NCI-H345 (cell line): ENCODE measurements at regions not wholly inside any gene's neighbourhood (a gene's known extent, or its start where the extent isn't known, plus 50 kb on each side); places are given as distances from the start of the nearest gene placed in this dataset.
"Not testable (repeated sequence)": the region's sequence is repeated elsewhere in the genome, so short reads cannot be mapped to it uniquely, and the experiment has no call there.

Experiments
- DNase-seq: peaks from one replicate; lab custom pipeline; 2025; lab: John Stamatoyannopoulos, UW

DNA sequence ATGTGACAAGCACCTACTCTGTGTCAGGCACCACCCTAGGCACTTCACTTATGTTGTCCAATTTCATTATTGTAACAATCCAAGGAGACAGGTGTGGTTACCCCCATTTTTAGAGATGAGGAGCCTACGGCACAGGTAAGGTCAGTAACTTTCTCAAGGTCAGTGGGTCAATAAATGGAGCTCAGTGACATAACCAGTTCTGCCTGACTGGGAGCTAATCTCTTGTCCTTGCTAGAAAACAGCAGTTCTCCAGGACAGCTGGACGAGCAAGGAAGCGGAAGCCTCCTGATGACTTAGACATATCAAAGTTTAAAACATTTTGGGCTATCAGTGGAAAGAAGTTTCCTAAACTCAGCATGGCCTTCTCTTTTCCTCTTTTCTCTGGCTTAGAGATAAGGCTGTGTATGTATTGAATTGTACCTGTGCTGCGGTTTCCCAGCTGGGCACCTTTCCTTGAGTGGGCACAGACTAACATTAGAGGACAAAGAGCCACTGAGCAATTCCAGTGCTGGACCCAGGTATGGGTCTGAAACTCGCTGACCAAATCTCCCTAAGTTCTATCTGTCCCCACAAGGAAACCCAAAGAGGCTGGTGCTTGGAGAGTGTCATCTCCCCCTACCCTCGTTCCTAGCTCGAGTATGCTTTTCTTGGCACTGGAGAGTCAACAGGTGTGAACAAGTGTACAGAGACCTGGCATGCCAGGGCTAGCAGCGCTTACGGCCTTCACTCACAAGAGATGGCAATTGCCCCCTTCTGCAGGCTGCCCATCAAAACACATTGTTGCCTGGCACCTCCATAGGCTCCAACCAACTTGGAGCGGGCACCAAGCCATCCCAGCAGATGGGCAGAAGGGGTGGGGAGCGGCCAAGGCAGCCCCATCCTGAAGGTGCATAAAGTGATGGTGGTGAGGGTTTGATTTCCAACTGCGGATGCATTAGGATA is 456.1 kb upstream of the PROX1 start:
- no peak for DNase-seq

DNA sequence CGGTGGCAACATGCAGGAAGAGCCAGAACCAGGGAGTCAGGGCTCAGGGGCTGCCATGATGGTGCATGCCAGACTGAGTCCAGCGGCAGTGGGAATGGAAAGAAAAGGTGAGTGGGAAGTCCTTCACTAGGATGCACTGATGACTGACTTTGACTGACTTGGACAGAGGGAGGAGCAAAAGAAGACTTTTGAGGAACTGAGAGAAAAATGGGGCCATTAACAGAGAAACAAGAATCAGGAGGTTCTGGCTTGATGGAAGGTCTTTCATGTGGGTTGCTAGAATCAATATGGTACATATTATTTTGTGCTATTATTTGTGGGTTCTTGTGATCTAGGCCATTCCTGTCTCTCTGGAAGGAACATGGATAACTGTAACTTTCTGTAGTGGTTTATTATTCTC is 454.6 kb upstream of the PROX1 start:
- no peak for DNase-seq

DNA sequence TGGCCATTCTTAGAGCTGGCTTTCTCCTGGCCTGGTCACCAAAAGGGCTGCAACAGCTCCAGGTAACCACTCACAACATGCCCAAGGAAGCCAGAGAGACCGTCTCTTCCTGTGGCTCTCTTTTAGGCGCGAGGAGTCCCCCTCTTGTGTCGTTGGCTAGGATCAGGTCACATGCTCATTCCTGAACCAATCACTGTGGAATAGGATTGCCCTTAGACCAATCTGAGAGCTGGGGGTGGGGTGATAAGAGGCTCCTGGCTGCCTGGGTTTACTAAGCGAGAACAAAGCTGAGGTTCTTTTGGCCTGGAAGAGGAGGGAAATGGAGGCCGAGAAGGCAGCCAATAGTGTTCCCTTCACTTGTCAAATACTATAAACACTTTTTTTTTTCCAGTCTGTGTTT is 452.1 kb upstream of the PROX1 start:
- DNase-seq = no peak

DNA sequence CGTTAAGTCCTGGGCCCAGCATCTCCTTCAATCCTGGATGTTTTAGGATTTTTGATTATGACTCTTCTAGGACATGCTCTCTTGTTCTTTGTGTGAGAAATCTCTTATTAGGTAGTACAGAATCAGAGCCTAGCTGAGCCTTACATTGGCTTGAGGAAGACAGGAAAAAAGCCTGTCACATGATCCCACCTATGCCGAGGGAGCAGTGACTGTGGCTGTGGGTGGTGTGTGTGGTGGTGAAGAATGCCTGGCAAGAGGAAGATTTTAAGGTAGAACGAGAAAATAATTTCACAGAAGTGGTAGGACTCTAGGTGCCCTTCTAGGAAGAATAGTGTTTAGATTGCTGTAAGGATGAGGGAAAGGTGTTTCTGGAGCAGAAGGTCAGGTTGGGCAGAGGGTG is 449.5 kb upstream of the PROX1 start:
- no peak for DNase-seq

DNA sequence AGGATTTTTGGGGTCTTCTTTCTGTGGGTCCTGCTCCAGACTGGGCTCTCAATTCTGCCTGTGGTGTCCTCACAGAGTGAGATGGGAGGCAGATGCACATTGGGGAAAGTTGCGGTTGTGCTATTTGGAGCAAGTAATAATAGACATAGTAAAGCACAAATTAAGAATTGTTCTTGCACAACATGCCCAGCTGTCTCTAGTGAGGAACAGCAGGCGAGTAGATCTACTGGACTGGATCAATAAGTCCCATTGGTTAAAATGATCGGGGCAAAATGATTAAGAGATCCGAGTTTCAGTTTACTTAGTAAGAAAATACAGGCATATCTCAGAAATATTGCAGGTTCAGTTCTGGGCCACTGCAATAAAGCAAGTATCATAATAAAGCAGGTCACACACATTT is 448.3 kb upstream of the PROX1 start:
- DNase-seq = no peak

DNA sequence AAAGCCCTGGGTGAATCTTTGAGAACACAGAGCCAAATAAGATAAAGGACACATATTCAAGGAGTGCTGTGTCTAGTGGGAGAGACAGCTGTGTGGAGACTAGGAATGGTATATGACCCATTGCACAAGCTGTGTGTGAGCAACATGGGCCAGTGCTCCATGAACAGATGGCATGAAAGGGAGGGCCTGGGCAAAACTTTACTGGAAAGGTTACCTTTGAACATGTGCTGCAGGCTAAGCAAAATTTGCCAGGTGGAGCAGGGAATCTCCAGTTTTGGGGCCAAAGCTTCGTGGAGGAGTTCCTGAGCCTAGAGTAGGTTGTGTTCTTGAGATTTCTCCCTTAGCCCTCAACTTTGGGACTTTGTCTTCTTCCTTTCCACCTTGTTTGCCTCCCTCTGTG is 446.1 kb upstream of the PROX1 start:
- no peak for DNase-seq

DNA sequence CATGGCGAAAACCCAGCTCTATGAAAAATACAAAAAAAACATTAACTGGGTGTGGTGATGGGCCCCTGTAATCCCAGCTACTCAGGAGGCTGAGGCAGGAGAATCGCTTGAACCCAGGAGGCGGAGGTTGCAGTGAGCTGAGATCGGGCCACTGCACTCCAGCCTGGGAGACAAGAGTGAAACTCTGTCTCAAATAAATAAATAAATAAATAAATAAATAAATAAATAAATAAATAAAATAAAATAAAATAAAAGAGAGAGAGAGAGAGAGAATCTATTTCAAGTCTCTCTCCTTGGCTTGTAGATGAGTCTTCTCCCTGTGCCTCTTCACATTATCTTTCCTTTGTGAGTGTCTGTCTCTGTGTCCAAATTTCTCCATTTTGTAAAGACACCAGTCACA is 442.6 kb upstream of the PROX1 start:
- not testable (repeated sequence) for DNase-seq

DNA sequence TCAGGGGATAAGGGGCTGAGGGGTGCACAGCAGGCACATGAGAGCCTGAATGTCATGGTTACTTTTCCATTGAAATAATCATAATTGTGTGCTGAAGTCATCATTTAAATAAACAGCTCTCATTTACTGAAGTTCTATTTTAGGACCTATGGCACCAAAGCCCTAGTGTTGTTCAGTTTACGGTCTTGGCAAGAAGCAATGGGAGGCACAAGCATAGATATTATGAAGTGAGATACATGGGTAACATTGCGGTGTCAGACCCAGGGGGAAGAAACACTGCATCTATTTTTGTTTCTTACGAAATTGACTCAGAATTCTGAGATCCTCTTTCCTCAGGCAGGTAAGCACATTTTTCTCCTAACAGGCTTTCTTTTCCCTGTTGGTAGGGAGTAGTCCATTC is 437.8 kb upstream of the PROX1 start:
- DNase-seq = no peak

DNA sequence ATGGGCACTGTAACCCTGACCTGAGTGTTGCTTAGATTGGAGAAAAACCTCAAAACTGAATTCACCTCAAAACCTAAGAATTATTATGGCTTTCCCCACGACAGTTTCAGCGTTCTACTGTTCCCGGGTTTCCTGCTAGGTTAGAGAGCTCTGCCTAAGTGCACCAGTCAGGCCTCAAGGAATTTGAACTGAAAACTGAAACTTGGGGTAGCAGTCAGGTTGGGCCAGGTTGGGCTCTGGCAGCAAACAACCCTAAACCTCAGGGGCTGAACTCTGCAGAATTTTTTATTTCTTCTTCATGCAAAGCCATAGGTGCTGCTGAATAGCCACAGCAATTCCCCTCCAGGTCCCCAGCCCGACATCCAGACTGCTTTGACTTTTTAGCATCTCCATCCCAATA is 437.0 kb upstream of the PROX1 start:
- DNase-seq = no peak

DNA sequence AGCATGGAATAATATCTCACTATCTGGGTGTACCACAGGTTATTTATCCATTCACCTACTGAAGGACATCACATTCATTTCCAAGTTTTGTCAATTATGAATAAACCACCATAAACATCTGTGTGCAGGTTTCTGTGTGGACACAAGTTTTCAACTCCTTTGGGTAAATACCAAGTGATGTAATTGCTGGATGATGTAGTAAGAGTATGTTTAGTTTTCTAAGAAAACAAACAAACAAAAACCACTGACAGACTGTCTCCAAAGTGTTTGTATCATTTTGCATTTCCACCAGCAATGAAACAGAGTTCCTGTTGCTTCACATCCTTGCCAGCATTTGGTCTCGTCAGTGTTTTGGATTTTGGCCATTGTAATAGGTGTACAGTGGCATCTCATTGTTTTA is 435.7 kb upstream of the PROX1 start:
- DNase-seq = no peak

DNA sequence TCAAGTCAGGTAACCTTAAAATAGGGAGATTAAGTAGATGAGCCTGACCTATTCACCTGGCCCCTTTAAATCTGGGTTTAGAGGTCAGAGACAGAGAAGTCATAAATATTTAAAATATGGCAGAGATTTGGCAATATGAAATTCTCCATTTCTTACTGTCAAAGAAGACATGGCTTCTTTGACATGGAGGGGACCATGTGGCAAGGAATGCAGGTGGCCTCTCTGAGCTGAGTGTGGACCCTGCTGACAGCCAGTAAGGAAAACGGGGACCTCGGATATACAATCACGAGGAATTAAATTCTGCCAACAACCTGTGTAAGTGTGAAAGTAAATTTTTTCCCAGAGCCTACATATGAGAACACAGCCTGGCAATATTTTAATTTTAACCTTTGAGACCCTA is 427.5 kb upstream of the PROX1 start:
- DNase-seq = no peak

DNA sequence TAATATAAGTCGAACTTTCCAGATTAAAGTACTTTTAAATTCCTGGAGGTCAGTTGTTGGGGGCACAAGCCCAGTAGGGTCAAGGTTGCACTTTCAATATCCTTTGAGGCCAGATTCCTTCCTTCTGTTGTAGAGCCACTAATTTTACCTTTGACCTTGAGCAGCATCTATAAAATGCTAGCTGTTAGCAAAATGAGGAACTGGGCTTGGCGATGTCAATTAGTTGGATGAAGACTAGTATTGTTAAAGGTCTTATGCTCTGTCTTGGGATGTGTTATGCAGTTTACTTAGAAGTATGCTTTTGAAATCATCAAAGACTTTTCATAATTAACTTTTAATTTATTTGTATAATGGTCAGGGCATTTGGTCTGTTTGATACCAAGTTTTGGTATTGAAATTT is 425.9 kb upstream of the PROX1 start:
- DNase-seq = no peak

DNA sequence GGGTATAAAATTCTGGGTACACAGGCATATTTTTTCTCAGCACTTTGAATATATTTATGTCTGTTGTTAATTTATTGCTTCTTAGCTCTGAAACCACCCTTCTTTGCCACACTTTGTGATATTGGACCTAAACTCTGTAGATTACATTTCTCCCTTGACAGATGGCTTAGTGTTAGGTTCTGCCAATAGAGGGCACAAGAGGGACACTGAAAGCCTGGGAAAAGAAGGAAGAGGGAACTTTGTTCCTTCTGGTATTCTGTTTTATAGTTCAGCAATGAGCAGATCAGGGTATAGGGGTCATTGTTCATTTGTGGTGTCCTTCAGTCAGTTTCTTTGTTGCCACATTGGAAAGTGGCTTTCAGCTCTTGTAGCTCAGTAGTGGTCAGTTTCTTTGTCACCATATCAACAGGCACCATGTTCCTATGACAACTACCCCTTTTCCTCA is 423.5 kb upstream of the PROX1 start:
- no peak for DNase-seq

DNA sequence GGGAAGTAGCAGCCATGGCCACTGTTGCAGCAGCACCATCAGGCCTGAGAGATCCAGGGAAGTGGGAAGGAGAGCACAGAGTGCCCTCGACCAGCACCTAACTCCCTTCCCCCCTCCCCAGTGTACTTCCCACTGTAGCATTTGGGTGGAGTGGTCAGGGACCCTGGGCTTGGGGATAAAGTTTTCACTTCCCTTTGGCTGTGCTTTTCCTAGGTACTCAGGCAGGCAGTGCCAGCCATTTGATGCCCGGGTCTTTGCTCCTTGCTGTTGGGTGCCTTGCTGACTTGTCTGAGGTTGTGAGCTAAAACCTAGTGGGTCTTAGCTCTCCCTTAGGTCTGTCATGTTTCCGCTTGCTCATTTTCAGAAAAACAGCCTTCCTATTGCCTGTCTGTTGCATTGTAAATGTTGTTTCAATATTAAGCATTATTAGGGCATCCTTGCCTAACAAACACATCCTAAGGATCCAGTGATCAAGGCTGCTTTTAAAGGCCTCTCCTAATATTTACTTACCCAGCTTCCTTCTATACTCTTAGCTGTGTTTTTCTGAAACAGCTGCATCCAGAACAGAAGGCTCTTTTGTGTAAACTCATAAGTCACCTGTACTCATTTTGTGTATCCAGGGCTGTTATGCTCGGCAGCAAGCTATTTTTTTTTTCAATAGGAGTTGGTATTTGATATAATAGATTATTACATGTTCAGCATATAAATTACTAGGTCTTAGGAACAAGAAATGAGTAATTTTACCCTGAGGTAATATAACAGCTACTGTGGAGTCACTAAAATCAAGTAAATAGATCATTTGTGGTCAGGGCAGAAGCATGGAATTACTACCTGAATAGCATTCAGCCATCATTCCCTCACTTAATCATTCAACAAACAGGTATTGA is 418.6 kb upstream of the PROX1 start:
- DNase-seq = peak; percentile 57

DNA sequence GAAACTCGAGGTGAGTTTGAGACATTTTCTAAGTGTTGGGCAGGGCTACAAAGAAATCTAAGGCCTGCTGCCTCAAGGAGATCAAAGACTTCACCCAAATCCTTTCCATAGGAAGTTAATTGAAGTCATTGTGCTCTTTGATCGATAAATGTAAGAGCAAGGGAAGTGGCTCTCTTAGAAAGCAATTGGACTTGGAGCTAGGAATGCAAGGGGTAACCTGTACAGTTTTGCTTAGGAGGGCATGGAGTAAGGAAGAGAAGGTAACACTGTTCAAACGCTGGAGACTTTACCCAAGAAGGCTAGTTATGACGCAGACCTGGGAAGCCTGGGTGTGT is 418.0 kb upstream of the PROX1 start:
- no peak for DNase-seq

DNA sequence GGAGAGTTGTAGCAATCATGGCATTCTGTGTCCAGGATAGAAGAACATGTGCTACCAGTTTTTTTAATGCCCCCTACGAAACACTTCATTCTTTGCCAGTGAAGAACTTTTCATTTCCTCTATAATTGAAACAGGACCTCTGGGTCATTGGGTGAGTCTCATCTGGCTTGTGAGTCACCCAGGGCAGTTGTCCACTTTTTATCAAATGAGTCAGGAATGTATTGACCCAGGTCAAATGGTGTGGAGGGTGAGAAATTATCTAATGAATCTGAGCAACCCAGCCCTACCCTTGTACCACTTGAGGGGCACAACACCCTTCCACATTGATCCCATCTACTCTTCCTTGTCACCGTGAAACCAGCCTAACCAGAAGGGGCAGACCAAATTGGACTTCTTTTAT is 417.3 kb upstream of the PROX1 start:
- no peak for DNase-seq

DNA sequence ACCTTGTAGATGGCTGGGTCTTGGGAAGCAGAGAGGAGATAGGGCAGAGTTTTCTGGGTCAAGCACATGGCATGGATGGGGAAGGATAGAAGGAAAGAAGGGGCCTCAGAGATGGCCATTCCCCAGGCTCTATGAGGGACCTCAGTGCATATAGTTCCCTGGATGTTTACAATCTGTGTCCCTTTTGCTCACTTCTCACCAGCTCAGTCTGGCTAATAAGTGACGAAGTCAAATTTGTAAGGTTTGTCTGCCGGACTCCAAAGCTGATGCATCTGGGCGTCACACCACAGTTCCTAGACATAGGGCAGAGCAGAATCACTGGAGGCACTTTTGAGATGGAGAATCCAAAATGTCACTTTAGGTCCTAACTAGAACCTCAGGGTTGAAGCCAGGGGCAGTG is 416.4 kb upstream of the PROX1 start:
- no peak for DNase-seq

DNA sequence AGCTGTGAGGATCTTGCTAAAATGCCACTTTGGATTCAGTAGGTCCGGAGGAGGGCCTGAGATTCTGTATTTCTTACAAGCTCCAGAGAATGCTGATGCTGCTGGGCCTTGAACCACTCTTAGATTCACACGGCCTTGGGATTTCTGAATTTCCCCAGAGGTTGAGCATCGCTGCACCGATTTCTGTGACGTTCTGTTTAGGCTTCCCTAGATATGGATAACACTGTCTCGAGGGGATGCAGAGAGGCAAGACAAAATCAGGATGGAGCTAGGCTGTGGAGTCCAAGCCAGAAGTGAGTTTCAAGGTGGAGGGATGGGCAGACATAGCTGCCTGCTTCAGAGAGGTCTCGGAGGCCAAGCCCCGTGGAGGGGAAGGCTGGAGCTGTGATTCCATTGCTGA is 415.9 kb upstream of the PROX1 start:
- DNase-seq = no peak

DNA sequence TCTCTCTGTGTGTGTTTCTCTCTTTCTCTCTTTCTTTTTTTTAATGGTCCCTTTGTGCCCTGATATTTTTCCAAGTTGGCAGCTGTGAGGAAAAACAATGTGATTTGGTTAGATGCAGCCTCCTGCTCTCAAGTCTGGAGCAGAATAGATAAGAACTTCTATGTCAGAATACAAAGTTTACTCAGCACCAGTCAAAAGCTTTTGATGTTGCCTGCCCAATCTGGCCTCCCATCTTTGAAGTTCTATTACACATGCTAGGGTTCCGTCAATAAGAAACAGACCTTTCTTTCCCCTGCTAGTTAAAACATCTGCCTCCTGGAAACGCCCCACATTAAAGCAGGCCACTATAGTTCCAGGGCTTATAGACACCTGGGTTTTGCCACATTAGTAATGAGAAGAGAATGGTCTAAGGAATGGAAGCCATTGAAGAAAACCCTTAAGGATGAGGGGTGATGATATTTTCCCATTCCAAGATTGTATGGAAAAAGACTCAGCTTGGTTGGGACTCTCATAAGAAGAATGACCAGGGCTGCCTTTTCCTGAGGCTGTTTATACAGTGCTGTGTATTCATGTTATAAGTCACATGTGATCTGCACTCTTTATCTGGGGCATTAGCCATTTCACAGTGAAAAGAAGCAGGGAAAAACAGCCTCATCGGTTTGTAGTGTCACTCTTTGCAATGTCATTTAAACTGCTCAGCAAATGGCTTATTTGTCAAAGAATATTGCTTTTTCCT is 414.7 kb upstream of the PROX1 start:
- DNase-seq = no peak

DNA sequence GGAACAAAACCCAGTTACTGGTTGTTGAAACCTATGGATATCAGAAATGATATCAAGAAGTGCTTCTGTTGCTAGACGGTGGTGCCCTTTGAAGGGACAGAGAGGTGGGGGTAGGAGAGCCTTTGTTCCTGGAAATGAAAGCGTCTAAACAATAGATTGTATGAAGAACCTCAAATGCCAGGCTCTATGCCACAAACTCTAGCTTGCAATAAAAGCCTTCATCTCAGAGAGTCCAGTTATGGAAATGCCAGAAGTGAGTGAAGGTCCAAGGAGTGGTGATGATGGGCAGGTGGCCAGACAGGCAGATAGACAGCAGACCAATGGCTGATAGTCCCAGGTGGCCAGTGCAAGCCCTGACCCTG is 414.1 kb upstream of the PROX1 start:
- DNase-seq = no peak

DNA sequence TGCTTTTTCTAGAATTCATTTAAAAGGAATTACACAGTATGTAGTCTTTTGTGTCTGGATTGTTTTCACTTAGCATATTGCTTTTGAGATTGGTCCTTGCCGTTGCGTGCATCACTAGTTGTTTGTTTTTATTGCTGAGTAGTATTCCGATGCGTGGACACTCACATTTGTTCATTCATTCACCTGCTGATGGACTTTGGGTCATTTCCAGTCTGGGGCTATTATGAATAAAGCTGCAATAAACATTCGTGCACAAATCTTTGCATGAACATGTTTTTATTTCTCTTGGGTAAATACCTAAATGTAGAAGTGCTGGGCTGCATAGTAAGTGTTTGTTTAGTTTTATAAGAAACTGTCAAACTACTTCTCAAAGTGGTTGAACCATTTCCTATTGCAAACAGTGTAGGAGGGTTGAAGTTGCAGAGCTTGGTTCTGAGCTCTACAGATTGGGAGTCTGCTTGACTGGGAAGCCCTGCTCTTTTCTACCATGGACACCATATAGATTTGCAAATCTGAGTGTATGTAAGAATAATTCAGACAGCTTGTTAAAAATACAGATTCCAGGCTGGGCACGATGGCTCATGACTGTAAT is 404.7 kb upstream of the PROX1 start:
- DNase-seq = no peak

DNA sequence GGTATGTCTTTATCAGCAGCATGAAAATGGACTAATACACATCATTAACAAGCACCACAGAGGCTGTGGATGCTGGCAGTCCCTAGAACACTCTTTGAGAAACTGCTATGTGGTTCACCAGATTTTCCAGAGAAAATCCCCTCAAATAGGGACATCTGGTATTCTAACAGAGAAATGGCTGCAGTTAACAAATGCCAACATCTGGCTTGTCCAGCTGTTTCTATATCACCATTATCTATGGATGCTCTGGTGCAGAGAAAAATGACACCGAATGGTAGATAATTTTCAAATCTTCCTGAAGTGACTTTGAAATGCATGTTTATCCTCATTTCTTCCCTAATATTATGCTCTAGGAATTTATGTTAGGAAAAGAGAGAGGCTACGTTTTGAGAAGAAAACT is 403.5 kb upstream of the PROX1 start:
- no peak for DNase-seq
